Retinal pigment epithelial cell (primary cell): ENCODE measurements at regions not wholly inside any gene's neighbourhood (a gene's known extent, or its start where the extent isn't known, plus 50 kb on each side); places are given as distances from the start of the nearest gene placed in this dataset.

Experiments used
- DNase-seq: peaks from one replicate; pipeline ENCODE4 v3.0.0-alpha.2; 2010; ENCODE audit warnings: low read depth
- H3K4me3 ChIP-seq: 2 replicates; pipeline ENCODE4 v1.5.1; 2011; ENCODE audit warnings: mild to moderate bottlenecking, low read length, control low read depth, moderate library complexity
- TF ChIP-seq, protein P1 (sequence below): conservative IDR thresholded peaks from 2 replicates; pipeline ENCODE4 v1.5.1; 2011; ENCODE audit warnings: low read depth, low read length, control low read depth, inconsistent platforms

DNA sequence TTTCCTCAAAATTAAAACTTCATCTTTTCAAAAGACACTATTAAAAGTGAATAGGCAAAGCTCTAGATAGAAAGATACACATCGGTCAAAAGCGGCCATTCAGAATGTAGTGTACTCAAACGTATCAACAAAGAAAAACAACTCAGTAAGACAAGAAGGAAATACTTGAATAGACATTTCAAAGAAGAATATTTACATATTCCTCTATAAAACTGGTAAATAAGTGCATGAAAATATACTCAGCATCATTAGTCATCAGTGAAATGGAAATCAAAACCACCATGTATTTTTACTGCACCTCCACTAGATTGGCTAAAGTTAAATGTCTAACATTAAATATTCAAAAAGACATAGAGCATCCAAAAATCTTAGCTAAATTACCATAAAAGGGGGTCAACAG is 551.1 kb upstream of the SORCS1 start:
- no peak overlapping the region for H3K4me3 ChIP-seq
- no peak for DNase-seq
- TF ChIP-seq, protein P1, sequence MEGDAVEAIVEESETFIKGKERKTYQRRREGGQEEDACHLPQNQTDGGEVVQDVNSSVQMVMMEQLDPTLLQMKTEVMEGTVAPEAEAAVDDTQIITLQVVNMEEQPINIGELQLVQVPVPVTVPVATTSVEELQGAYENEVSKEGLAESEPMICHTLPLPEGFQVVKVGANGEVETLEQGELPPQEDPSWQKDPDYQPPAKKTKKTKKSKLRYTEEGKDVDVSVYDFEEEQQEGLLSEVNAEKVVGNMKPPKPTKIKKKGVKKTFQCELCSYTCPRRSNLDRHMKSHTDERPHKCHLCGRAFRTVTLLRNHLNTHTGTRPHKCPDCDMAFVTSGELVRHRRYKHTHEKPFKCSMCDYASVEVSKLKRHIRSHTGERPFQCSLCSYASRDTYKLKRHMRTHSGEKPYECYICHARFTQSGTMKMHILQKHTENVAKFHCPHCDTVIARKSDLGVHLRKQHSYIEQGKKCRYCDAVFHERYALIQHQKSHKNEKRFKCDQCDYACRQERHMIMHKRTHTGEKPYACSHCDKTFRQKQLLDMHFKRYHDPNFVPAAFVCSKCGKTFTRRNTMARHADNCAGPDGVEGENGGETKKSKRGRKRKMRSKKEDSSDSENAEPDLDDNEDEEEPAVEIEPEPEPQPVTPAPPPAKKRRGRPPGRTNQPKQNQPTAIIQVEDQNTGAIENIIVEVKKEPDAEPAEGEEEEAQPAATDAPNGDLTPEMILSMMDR, result no peak

DNA sequence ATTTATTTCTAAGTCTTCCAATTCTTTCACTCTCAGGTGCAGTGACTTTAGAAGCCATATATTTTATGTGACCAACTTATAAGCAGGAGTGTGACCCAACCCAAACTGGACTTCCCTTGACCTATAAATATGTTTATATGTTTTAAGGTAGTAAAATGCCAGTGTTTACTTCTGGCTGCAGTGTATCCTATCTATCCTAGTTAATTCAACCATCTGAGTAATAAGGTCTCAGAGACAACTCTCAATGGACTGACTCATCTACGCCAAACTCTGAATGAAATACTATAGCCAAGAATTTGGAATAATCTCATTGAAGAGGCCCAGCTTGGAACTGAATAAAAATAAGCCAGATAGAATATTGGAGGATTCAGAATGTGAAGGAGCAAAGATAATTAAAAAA is 544.5 kb upstream of the SORCS1 start:
- no peak overlapping the region for H3K4me3 ChIP-seq
- no peak for DNase-seq
- TF ChIP-seq, protein P1, result no peak

DNA sequence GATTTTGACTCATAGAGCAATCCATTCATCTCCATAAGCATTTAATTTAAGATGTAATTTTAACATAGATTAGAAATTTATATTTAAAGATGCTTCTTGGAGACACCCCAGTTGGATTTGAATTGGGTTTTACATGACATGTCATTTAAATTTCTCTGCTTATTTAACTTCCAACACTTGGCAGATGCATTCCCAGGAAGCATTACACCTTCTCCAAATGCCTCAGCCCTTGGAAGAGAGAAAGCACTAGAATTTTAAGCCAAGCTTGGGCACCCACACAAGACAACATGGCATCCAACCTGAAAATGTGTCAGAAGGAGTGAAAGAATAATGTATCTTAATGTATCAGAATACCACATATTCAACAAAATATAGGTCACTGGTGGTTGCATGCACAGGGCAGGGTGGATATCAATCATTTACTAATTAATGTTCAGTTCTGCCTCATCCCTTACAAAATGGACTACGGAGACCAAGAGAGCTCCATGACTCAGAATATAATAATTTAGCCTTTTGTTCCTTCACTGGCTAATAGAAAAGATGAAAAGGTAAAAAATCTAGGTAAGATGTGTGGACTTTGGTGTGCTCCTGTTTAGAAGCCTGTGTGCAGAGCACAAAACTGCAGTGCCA is 541.7 kb upstream of the SORCS1 start:
- TF ChIP-seq, protein P1, result no peak
- DNase-seq, result no peak
- H3K4me3 ChIP-seq, result no peak overlapping the region

DNA sequence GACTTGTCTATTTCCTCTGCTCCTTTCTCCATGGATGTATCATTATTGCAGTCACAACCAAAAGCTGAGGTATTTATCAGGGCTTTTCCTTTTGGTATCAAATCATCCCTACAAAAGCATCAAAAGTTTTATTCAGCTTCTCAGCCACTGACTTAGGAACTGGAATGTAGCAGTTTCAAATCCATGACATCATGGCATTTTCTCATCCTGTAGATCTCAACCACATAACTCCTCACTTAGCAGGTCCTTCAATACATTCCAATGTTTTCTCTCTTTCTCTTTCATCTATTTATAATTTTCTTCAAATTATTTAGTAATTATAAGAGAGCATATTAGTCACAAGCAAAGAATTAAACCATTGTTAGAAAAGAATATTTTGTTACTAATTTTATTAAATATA is 537.4 kb upstream of the SORCS1 start:
- DNase-seq, result peak; percentile 3
- H3K4me3 ChIP-seq, result no peak overlapping the region
- TF ChIP-seq, protein P1, result no peak

DNA sequence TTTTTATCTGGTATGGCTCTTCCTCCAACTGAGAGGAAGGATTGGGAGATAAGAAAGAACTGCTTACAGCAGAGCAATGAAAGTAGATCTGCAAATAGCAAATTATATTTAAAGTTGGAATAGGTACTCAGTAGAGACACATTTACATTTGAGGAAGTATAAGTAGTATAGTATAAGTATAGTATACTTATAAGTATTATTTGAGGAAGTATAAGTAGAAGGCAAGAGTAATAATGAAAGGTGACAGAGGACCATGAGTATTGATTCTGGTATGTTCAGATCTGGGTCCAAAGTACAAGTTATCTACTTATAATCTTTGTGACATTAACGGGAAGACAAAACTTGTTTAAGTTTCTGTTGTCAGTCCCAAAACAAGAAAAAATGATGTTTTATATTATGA is 527.6 kb upstream of the SORCS1 start:
- no peak for DNase-seq
- H3K4me3 ChIP-seq, result no peak overlapping the region
- TF ChIP-seq, protein P1, result no peak

DNA sequence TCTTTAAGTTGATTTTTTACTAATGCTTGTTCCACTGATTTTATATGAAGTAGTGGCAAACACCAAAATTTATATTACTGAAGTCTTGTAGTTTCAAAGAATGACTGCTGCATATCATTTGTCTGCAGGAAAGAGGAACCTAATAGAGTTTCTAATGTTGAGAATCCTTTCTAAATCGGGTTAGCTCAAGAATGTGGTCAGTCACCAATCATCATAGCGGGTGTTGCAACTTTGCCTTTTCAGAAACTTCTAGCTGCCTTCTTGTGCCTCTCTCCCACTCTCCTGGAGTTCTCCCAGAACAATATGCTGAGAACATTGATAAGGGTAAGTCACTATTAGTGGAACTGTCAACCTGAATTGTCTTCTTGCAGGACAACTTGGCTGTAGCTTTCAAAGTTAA is 524.8 kb upstream of the SORCS1 start:
- no peak for DNase-seq
- no peak overlapping the region for H3K4me3 ChIP-seq
- TF ChIP-seq, protein P1, result no peak

DNA sequence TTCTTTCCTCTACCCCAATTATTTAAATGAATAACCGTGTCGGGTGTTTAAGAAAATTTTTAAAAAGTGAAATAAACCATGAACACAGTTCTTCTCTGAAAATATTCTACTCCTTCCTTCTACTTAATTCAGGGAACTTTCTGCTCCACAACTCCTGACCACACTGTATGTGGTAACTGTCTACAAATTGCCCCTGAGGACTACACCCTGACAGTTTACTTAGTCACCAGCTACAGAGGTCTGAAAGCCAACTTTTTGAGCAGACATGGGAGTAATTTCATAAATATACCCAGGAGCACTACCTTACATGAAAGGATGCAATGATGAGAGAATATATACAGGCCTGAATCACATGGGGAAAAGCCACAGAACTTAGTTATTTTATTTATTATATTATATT is 523.2 kb upstream of the SORCS1 start:
- H3K4me3 ChIP-seq, result no peak overlapping the region
- DNase-seq, result no peak
- TF ChIP-seq, protein P1, result no peak
